Kidney (tissue), 13 donors: ENCODE measurements at regions not wholly inside any gene's neighbourhood (a gene's known extent, or its start where the extent isn't known, plus 50 kb on each side); places are given as distances from the start of the nearest gene placed in this dataset.

Experiments
- DNase-seq, 5 donors: peaks; one replicate each; pipeline ENCODE4 v3.0.0-alpha.2; 2013 to 2020
- FAIRE-seq: peaks from 2 replicates; lab custom pipeline; 2012; peaks lifted over from hg19 to GRCh38; lab: Jason Lieb, UNC
- H3K27ac ChIP-seq, 2 donors: one replicate each; pipeline ENCODE4 v1.7.0; 2013; ENCODE audit warnings: low read depth in 2 of 2, low read length in 2 of 2, inconsistent platforms in 1 of 2
- H3K27me3 ChIP-seq: one replicate; pipeline ENCODE4 v1.7.1; 2013; ENCODE audit warnings: low read length, inconsistent platforms; ENCODE audit not compliant: control insufficient read depth, insufficient read depth
- H3K36me3 ChIP-seq, 3 donors: one replicate each; pipeline versions ENCODE4 v1.7.0 to v1.7.1; 2013; ENCODE audit warnings: low read length in 3 of 3, control low read depth in 1 of 3, inconsistent platforms in 1 of 3; ENCODE audit not compliant: insufficient read depth in 3 of 3, control insufficient read depth in 2 of 3
- H3K4me1 ChIP-seq, 3 donors: one replicate each; pipeline versions ENCODE4 v1.7.0 to v1.7.1; 2013; ENCODE audit warnings: low read length in 3 of 3, inconsistent platforms in 1 of 3, low read depth in 1 of 3; ENCODE audit not compliant: control insufficient read depth in 2 of 3, insufficient read depth in 2 of 3
- H3K4me3 ChIP-seq, 3 donors: one replicate each; pipeline versions ENCODE4 v1.7.0 to v1.8.1; 2013; ENCODE audit warnings: low read length in 3 of 3, control low read depth in 1 of 3, inconsistent platforms in 1 of 3
- H3K9ac ChIP-seq, 3 donors: one replicate each; pipeline versions ENCODE4 v1.7.0 to v1.7.1; 2013; ENCODE audit warnings: low read length in 3 of 3, control low read depth in 1 of 3, inconsistent platforms in 1 of 3
- H3K9me3 ChIP-seq, 3 donors: one replicate each; pipeline versions ENCODE4 v1.7.0 to v1.7.1; 2013; ENCODE audit warnings: low read length in 3 of 3, control low read depth in 1 of 3, inconsistent platforms in 1 of 3; ENCODE audit not compliant: control insufficient read depth in 2 of 3, insufficient read depth in 1 of 3
- intact Hi-C: fragments of 100-400 bp; cut with DNase I; formaldehyde crosslinking; loops from one replicate; pipeline ENCODE4 v1.11.1; 2022
- TF ChIP-seq, protein P1 (sequence below): IDR thresholded peaks from 3 replicates; pipeline ENCODE4 v1.5.1; 2012; ENCODE audit warnings: mild to moderate bottlenecking, moderate library complexity, borderline replicate concordance; ENCODE audit not compliant: insufficient read depth; ENCODE audit errors: extremely low read depth
- donor health status: control.
- donor health status: control.
- donor health status: control.
- donor health status: control.
- donor health status: control.
- donor health status: DM: yes; HTN: yes; CAD: no.
- donor health status: Normal renal cell carcinoma (clear cell type).

DNA sequence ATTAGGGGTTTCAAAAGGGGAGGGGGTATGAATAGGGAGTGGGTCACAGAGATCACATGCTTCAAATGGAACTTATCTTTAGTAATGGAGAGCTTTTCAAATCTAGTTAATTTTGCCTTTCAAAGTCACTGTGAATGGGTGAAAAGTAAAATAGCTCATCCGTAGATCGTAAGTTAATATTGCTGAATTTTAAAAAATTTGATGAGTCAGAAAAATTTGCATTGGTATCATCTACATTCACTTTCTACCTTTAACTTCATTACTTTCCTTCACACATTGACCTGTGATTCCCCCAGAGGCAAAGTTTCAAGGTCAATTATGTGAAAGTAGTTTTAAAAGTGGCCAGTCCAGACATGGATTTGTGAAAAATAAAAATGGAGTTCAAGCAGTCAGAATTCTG lies 139.0 kb upstream of the SLC35B3 start:
- Histone ChIP-seq H3K4me3 (no peak overlapping the region), H3K27ac (no peak overlapping the region), H3K9me3 (no peaks in the 10 kb centered on the region), H3K36me3 (no peaks in the 10 kb centered on the region), H3K9ac (no peak overlapping the region), H3K27me3 (no peaks in the 10 kb centered on the region), H3K4me1 (no peaks in the 10 kb centered on the region)
- TF ChIP-seq, protein P1, sequence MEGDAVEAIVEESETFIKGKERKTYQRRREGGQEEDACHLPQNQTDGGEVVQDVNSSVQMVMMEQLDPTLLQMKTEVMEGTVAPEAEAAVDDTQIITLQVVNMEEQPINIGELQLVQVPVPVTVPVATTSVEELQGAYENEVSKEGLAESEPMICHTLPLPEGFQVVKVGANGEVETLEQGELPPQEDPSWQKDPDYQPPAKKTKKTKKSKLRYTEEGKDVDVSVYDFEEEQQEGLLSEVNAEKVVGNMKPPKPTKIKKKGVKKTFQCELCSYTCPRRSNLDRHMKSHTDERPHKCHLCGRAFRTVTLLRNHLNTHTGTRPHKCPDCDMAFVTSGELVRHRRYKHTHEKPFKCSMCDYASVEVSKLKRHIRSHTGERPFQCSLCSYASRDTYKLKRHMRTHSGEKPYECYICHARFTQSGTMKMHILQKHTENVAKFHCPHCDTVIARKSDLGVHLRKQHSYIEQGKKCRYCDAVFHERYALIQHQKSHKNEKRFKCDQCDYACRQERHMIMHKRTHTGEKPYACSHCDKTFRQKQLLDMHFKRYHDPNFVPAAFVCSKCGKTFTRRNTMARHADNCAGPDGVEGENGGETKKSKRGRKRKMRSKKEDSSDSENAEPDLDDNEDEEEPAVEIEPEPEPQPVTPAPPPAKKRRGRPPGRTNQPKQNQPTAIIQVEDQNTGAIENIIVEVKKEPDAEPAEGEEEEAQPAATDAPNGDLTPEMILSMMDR: no peak
- no peak for DNase-seq
- intact Hi-C loops: no loop called here
- FAIRE-seq: no peak

DNA sequence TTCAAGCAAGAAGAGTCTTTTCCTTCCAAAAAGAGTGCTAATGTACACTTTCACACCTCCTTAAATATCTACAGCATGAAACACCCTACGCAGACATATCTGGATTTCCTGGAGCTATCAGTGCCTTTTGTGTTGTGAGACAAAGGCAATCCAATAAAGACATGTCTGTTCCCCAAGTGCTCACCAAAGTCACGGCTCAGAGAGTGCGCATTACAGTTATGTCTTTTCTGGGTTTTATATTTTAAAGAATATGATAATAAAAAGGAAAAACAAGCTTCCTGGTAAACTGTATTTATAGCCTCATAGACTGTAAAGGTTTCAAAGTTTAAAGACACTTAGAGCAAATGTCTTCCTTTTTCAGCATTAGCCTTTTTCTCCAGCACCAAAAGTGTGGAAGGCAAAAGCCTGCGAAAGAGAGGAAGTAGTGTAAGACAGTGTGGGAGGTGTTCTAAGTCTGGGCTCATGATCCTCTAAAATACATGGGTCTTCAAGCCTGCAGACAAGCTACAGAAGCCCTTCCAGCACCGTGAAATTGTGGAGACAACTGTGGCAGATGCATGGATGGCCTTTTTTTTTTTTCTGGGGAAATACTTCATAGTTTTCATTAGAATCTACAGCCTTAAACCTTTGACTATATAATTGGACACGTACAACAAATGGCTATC lies 135.0 kb upstream of the SLC35B3 start:
- Histone ChIP-seq H3K36me3 (no peaks in the 10 kb centered on the region), H3K9me3 (no peaks in the 10 kb centered on the region), H3K27ac (no peak overlapping the region), H3K4me3 (no peak overlapping the region), H3K9ac (no peak overlapping the region), H3K4me1 (no peaks in the 10 kb centered on the region), H3K27me3 (no peaks in the 10 kb centered on the region)
- TF ChIP-seq, protein P1: no peak
- DNase-seq: no peak
- intact Hi-C loops: no loop called here
- FAIRE-seq: no peak

DNA sequence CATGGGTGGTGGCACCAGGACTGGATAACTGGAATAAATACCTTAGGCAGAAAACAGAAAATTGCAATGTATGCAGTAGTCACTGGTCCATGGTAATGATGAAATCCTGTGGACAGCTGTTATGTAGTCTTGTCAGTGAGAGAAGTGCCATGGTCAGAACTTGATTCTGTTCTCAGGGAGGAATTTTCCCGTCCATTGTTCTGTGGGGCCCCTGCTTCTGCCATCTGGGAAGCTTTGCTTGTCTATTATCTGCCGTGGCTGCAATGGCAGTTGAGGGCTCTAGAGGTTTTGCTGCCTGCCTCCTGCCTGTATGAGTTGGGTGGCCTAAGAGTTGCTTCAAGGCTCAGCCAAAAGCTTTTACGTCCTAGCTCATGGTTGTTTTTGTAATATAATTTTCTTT lies 126.8 kb upstream of the SLC35B3 start:
- Histone ChIP-seq H3K27me3 (no peaks in the 10 kb centered on the region), H3K4me3 (no peak overlapping the region), H3K9me3 (no peaks in the 10 kb centered on the region), H3K4me1 (no peaks in the 10 kb centered on the region), H3K36me3 (no peaks in the 10 kb centered on the region), H3K9ac (no peak overlapping the region), H3K27ac (no peak overlapping the region)
- FAIRE-seq (no peak), DNase-seq (no peak)
- intact Hi-C loops: no loop called here
- TF ChIP-seq, protein P1: no peak

DNA sequence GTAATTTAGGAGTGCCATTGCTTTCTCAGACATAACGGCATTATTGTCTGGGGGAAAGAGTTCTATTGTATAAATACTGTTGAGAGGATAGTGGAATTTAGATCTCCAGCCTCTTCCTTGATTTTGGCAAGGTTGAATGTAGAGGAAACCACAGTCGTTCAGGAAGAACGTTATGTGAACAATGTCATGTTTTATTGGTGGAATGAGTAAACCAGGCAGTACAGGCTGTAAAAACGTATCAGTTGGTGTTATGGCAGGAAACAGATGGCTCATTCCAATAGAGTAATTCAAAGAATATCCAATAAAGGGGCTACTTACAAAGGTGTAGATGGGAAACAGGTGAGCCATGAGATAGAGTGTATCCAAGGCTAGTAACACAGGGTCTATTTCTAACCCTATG lies 123.6 kb upstream of the SLC35B3 start:
- FAIRE-seq: no peak
- intact Hi-C loops: no loop called here

More for the DNA sequence above, 123.6 kb upstream of the SLC35B3 start:
- no peaks in the 10 kb centered on the region for H3K9me3 ChIP-seq
- no peaks in the 10 kb centered on the region for H3K36me3 ChIP-seq
- no peak overlapping the region for H3K4me3 ChIP-seq
- no peaks in the 10 kb centered on the region for H3K27me3 ChIP-seq
- DNase-seq: no peak
- TF ChIP-seq, protein P1: no peak
- H3K27ac ChIP-seq: no peak overlapping the region
- no peaks in the 10 kb centered on the region for H3K4me1 ChIP-seq
- H3K9ac ChIP-seq: no peak overlapping the region
